ENCODE measurements at regions not wholly inside any gene's neighbourhood (a gene's known extent, or its start where the extent isn't known, plus 50 kb on each side); places are given as distances from the start of the nearest gene placed in this dataset.
"Not testable (repeated sequence)": the region's sequence is repeated elsewhere in the genome, so short reads cannot be mapped to it uniquely, and the experiment has no call there.

- no peaks in the 10 kb centered on the region for H3K27me3 ChIP-seq
- no peak for TF ChIP-seq CTCF (IDR thresholded peaks at IDR 0.05)
- H3K27ac ChIP-seq = no peak overlapping the region
- no peaks in the 10 kb centered on the region for H3K36me3 ChIP-seq
- DNase-seq (ENCODE audit: low spot score) = no peak
- H3K4me3 ChIP-seq = no peak overlapping the region
- H3K9me3 ChIP-seq = no peaks in the 10 kb centered on the region
- H3K4me1 ChIP-seq = no peaks in the 10 kb centered on the region
Measured at GRCh38 chr9:82894548-82894947, 168.4 kb downstream of the RASEF start.

GRCh38 chr9:82894961-82895821 lies 167.8 kb downstream of the RASEF start:
- Histone ChIP-seq H3K27ac (no peak overlapping the region), H3K4me3 (no peak overlapping the region), H3K36me3 (no peaks in the 10 kb centered on the region), H3K4me1 (no peaks in the 10 kb centered on the region), H3K9me3 (no peaks in the 10 kb centered on the region), H3K27me3 (no peaks in the 10 kb centered on the region)
- no peak for DNase-seq (ENCODE audit: low spot score)
- TF ChIP-seq CTCF (IDR thresholded peaks at IDR 0.05) = no peak

GRCh38 chr9:82895822-82896110 lies 167.2 kb downstream of the RASEF start:
- no peak for TF ChIP-seq CTCF (IDR thresholded peaks at IDR 0.05)
- Histone ChIP-seq H3K27ac (no peak overlapping the region), H3K4me3 (no peak overlapping the region), H3K27me3 (no peaks in the 10 kb centered on the region), H3K36me3 (no peaks in the 10 kb centered on the region), H3K4me1 (no peaks in the 10 kb centered on the region), H3K9me3 (no peaks in the 10 kb centered on the region)
- no peak for DNase-seq (ENCODE audit: low spot score)

- no peaks in the 10 kb centered on the region for H3K9me3 ChIP-seq
- H3K27ac ChIP-seq = no peak overlapping the region
- H3K4me1 ChIP-seq = no peaks in the 10 kb centered on the region
- no peaks in the 10 kb centered on the region for H3K27me3 ChIP-seq
- H3K4me3 ChIP-seq = no peak overlapping the region
- H3K36me3 ChIP-seq = no peaks in the 10 kb centered on the region
- no peak for TF ChIP-seq CTCF (IDR thresholded peaks at IDR 0.05)
- DNase-seq (ENCODE audit: low spot score) = no peak
Measured at GRCh38 chr9:82903503-82903902, 159.4 kb downstream of the RASEF start.

- no peaks in the 10 kb centered on the region for H3K4me1 ChIP-seq
- no peak overlapping the region for H3K4me3 ChIP-seq
- peaks cover 0 to 11% of the 10 kb centered on the region in 2 donors for H3K9me3 ChIP-seq
- no peaks in the 10 kb centered on the region for H3K36me3 ChIP-seq
- no peak for DNase-seq (ENCODE audit: low spot score)
- TF ChIP-seq CTCF (IDR thresholded peaks at IDR 0.05) = no peak
- H3K27me3 ChIP-seq = no peaks in the 10 kb centered on the region
- H3K27ac ChIP-seq = no peak overlapping the region
Measured at GRCh38 chr9:82911996-82912395, 150.9 kb downstream of the RASEF start.

GRCh38 chr9:82912645-82913044 lies 150.3 kb downstream of the RASEF start:
- no peaks in the 10 kb centered on the region for H3K27me3 ChIP-seq
- no peak for TF ChIP-seq CTCF (IDR thresholded peaks at IDR 0.05)
- no peak for DNase-seq (ENCODE audit: low spot score)
- H3K27ac ChIP-seq = no peak overlapping the region
- H3K9me3 ChIP-seq = peaks cover 0 to 11% of the 10 kb centered on the region in 2 donors
- H3K4me1 ChIP-seq = no peaks in the 10 kb centered on the region
- no peaks in the 10 kb centered on the region for H3K36me3 ChIP-seq
- no peak overlapping the region for H3K4me3 ChIP-seq

GRCh38 chr9:82916238-82916637 lies 146.7 kb downstream of the RASEF start:
- H3K9me3 ChIP-seq = peaks cover 0 to 11% of the 10 kb centered on the region in 2 donors
- H3K36me3 ChIP-seq; H3K4me3 ChIP-seq; H3K27me3 ChIP-seq; H3K4me1 ChIP-seq; DNase-seq (ENCODE audit: low spot score); H3K27ac ChIP-seq: not testable (repeated sequence)

Data from right atrium auricular region (tissue), 2 donors.